GM21447 (cell line): ENCODE measurements at regions not wholly inside any gene's neighbourhood (a gene's known extent, or its start where the extent isn't known, plus 50 kb on each side); places are given as distances from the start of the nearest gene placed in this dataset.

Experiments
- ATAC-seq: cut with Tn5 transposase; IDR thresholded peaks from one replicate; pipeline ENCODE4 v1.9.1; 2021; ENCODE audit not compliant: unreplicated experiment

- ATAC-seq = no peak
Measured at GRCh38 chr5:158276692-158277091, 417.7 kb upstream of the CLINT1 start.

GRCh38 chr5:158275511-158275910, 416.6 kb upstream of the CLINT1 start:
- no peak for ATAC-seq

- ATAC-seq = no peak
Measured at GRCh38 chr5:158273035-158273434, 414.1 kb upstream of the CLINT1 start.

GRCh38 chr5:158272409-158272808, 413.5 kb upstream of the CLINT1 start:
- no peak for ATAC-seq

GRCh38 chr5:158270996-158271554, 412.1 kb upstream of the CLINT1 start:
- ATAC-seq = no peak

- ATAC-seq = no peak
Measured at GRCh38 chr5:158268286-158268685, 409.3 kb upstream of the CLINT1 start.

GRCh38 chr5:158267228-158267627, 408.3 kb upstream of the CLINT1 start:
- ATAC-seq = no peak

GRCh38 chr5:158265931-158266700, 407.2 kb upstream of the CLINT1 start:
- ATAC-seq = no peak

GRCh38 chr5:158265346-158265745, 406.4 kb upstream of the CLINT1 start:
- no peak for ATAC-seq

GRCh38 chr5:158264264-158264663, 405.3 kb upstream of the CLINT1 start:
- ATAC-seq = no peak

GRCh38 chr5:158261674-158262367, 402.9 kb upstream of the CLINT1 start:
- ATAC-seq = no peak

GRCh38 chr5:158256096-158256495, 397.2 kb upstream of the CLINT1 start:
- ATAC-seq = no peak

GRCh38 chr5:158255609-158256008, 396.7 kb upstream of the CLINT1 start:
- ATAC-seq = no peak

GRCh38 chr5:158246661-158247060, 387.7 kb upstream of the CLINT1 start:
- ATAC-seq = no peak

- no peak for ATAC-seq
Measured at GRCh38 chr5:158245513-158245912, 386.6 kb upstream of the CLINT1 start.

- ATAC-seq = no peak
Measured at GRCh38 chr5:158244882-158245281, 385.9 kb upstream of the CLINT1 start.

- no peak for ATAC-seq
Measured at GRCh38 chr5:158236511-158237335, 377.8 kb upstream of the CLINT1 start.

GRCh38 chr5:158235159-158235547, 376.2 kb upstream of the CLINT1 start:
- ATAC-seq = no peak

GRCh38 chr5:158234323-158235158, 375.6 kb upstream of the CLINT1 start:
- no peak for ATAC-seq

GRCh38 chr5:158233735-158234322, 374.9 kb upstream of the CLINT1 start:
- ATAC-seq = no peak
